GM21786 (cell line): ENCODE measurements at regions not wholly inside any gene's neighbourhood (a gene's known extent, or its start where the extent isn't known, plus 50 kb on each side); places are given as distances from the start of the nearest gene placed in this dataset.

Source experiments
- ATAC-seq: cut with Tn5 transposase; IDR thresholded peaks from one replicate; pipeline ENCODE4 v1.9.1; 2021; ENCODE audit not compliant: unreplicated experiment

GRCh38 chr10:88195841-88196240 lies 332.4 kb downstream of the PTEN start:
- no peak for ATAC-seq

DNA sequence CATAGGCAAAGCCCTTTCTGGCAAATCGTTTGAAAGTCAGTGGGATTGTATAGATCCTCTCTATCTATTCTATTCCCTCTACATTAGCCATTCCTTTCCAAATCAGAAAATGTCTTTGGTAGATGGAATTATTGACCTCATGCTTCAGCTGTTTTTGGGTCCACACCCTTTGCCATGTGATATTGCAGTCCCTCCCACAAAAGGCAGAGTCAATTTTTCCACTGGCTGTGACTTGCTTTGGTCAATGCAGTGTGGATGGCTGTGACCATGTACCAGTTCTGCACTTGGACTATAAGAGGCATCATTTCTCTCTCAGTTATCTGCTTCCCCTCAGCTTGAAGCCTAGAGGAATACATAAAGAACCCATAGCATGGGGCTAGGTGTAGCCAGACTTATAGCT lies 332.9 kb downstream of the PTEN start:
- no peak for ATAC-seq

DNA sequence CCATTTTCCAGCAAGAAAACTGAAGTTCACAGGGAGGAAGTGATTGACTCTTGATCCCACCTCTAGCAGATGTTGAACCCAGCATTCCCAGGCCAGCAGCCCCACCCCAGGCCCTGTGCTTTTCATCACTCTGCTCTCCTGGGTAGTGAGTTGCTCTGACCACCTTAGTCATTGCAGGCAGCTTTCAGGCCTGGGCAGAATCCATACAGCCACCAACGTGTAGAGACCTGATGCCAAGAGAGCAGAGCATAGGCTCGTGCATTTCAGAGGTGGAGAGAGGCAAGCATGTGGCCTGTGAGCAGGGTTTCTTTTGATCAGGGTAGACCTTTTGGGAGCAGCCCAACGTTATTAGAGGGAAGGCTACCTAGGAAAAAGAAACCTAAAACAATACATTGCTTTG lies 334.6 kb downstream of the PTEN start:
- no peak for ATAC-seq

DNA sequence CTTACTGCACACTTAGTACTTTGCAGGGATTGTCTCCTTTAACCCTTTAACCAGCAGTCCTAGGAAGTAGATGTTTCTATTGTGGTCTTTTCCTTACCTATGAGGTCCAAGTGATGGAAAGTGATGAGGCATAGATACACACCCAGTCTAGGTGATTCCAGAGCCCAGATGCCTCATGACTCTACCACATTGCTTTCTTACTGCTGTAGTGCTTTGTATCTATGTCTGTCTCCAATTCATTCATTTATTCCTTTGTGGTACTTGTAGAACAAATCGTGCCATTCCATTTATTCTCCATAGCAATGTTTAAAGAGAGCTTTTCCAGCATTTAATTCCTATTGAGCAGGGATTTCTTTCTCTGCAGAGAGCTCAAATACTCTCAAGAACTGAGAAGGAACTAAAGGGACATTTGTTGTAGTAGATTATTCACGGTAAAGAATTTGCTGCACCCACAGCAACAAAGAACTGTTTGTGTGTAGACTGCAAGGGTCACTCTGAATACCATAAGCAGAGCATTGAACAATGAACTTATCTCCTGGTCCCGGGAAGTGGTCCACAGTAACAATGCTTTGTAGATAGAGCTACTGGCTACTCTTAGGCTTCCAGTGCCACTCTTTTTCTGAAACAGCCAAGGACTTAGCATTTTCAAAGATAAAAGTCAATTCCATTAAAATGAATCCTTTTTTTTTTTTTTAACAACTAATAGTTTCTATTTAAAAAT lies 337.0 kb downstream of the PTEN start:
- ATAC-seq: no peak

- no peak for ATAC-seq
Measured at GRCh38 chr10:88205842-88206446, 342.5 kb downstream of the PTEN start.

DNA sequence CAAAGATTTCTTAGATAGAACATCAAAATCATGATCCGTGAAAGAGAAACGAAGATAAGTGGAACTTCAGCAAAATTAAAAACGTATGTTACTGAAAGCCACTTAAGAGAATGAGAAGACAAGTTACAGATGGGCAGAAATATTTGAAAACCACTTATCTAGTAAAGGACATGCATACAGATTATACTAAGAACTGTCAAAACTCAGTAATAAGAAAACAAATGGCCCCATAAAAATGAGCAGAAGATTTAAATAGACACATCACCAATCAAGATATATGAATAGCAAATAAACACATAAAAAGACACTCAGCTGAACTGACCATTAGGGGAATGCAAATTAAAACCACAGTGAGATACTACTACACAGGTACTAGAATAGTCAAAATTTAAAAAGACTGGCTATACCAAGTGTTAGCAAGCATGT lies 343.7 kb downstream of the PTEN start:
- no peak for ATAC-seq

DNA sequence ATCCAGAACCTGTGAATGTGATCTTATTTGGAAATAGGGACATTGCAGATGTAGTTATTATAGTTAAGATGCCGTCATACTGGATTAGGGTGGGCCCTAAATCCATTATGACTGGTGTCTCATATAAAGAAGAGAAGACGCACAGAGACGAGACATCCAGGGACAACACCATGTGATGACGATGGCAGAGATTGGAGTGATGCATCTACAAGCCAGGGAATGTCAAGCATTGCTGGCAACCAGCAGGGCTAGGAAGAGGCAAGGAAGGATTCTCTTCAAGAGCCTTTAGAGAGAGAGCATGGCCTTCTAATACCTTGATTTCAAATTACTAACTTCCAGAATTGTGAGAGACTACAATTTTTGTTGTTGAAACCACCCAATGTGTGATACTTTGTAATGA lies 345.8 kb downstream of the PTEN start:
- no peak for ATAC-seq

DNA sequence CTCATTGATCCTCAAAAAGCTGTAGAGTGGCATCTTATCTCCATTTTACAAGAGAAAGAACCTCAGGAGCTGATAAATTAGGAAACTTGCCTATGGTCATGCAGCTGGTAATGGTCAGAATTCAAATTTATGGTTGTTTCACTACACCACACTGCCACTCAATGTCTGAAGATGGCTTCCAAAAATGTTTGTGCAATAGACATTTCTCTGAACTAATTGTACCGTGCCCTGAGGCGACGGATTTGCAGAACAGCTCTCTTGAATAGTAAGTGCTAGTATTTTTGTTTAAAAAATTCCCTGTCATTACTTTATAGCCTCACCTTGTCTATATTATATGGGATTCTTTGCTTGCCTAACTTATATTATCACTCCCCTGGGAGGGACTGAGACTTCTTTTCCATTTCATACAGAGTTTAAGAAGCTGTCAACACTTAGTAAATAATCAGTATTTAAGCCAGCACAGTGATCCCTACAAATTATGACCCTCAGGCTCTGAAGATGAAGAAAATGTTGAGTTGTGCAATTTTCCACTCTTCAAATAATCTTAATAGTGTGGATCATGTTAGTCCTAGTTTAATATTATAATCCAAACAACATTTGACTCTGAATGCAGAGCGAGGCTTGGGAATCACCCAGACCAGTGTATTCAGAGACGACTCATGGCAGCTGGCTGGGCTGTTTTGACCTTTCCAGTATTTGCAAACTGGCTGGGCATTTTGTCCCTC lies 346.6 kb downstream of the PTEN start:
- no peak for ATAC-seq

GRCh38 chr10:88211230-88211629 lies 347.8 kb downstream of the PTEN start:
- no peak for ATAC-seq

- no peak for ATAC-seq
Measured at GRCh38 chr10:88212069-88212468, 348.6 kb downstream of the PTEN start.

DNA sequence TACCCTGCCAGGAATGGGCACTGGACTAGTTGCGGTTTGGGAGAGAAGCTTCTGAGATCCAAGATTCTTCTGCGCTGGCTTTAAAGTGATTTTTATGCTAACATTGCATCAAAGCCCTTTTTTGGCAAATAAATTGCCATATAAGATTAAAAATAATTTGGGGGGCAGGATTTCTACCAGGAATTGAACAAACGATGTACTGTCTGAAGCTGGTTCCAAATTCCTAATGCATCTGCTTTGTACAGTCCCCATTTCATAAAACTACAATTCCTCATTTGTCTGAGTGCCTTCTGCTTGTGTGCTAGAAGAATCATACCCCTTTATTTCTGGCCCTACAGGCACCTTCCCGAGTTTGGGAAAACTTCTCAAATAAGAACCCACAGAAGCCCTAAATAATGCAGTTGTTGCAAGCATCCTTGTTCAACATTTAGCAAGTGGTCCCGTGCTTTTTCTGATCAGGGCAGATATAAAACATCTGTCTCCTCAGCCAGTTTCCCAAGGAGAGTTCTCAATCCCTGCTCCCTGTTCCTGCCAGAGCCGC lies 349.7 kb downstream of the PTEN start:
- ATAC-seq: no peak

DNA sequence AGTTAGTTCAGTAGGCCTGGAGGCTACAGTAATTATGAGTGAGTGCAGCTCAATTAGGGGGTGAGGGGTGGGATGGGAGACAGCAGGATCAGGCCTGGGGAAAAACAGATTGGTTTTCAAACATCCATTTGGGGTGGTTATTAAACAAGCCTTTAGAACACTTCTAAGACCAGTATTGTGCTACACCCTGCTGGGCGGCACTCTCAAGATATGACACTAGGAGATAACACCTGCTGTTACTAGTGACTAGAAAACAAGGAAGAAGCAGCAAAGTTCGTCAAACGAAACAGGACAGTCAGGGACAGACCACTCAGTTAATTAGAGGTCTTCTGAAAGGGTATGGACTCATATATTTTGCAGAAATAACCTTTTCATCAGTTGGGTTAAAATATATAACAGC lies 353.6 kb downstream of the PTEN start:
- peak; percentile 70 for ATAC-seq

DNA sequence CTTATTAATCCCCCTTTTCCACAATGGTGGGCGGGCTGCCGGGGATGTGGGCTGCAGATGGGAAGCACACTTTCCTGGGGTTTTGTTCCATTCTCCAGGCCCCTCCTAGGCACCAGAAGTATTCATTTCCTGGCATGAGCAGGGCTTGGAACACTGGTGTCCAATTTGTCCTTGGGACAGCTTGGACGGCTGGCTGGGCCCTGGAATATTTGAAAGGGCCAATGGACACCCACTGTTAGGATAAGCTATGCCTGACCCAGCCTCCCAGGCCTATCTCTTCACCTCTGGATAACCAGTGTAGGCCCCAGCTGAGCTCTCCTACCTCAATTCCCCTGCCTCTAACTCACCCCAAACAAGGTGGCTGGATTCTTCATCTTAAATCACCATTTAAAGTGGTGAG lies 354.9 kb downstream of the PTEN start:
- no peak for ATAC-seq

DNA sequence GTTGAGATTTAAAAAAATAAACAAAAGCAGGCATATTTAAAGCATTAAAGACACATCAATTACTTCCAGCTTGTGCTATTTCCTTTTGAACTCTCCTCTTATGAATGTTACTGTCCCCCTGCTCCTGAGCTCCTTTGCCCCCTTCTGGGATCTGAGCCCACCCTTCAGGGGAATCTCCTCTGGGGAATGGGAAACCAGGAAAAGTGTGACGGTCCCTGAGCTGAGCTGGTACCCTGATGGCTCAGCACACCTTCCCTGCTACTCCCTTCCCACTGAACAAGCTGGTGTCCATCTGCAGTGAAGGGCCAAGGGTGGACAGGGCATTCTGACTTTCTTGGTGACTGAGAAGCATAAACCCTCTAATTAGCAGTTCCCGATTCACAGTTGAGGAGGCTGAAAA lies 356.3 kb downstream of the PTEN start:
- no peak for ATAC-seq

DNA sequence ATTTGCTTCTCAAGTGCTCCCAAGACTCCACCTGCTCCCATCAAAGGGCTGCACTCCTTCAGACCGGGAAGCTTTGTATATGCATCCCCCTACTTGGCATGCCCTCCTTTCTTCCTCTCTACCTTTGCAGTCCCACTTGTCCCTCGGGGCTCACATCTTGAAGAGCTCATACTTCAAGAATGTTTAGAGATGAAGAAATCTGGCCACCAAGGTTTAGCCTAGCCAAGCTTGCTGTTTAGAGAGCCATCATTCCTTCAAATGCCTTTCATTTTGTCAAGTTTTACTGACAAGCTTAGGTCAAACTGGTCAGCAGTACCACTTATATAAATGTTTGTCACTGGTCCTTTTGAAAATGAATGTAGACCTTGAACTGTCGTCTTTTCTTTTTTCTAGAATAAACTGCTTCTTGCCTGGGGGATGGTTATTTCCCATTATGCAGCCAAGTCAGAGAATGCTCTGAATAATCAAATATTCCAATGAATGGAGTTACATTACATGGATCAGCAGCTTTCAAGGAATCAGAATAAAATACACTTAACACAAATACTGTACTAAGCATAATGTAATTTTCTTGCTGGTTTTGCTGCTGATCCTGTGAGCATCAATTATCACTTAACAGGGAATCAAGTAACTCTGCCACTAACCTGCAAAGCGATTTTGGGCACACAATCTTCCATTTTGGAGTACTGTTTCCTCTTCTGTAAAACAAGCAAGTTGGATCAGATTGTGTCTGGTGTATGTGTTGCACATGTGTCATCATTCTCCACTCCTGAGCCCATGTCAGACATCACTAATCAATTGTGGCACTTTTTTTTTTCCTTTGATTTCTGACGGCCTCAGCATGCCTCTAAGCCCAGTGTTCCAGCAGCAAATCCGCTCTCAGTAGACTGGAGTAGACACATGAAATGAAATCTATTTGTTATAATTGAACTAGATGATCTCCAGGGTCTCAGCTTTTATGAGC lies 357.9 kb downstream of the PTEN start:
- ATAC-seq: no peak

DNA sequence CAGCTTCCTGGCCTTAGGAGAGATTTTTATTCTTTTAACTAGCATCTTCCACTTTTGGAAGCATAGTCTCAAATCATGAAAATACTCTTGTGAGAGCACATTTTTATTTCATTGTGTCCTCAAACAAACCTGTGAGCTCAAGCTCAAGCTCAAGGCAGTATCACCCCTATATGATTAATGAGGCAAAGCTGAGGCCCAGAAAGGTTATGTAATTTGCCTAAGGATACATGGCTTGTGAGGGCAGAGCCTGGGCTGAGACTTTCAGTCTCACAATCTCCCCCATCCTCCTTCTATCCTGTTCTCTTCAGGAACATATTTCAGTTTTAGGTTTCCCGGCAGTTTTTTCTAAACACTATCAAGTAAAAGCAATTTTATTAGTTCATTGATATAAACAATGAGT lies 359.5 kb downstream of the PTEN start:
- ATAC-seq: no peak
